ENCODE measurements at regions not wholly inside any gene's neighbourhood (a gene's known extent, or its start where the extent isn't known, plus 50 kb on each side); places are given as distances from the start of the nearest gene placed in this dataset.

- Histone ChIP-seq H3K56ac (ENCODE audit: insufficient read length, low read depth, low read length) (no peak overlapping the region), H3K4me1 (ENCODE audit: insufficient read depth, low read length) (no peaks in the 10 kb centered on the region), H3K14ac (ENCODE audit: insufficient read depth, low read length) (no peak overlapping the region), H3T11ph (ENCODE audit: low read length) (no peak overlapping the region), H3K4ac (ENCODE audit: low read depth, low read length) (no peak overlapping the region), H3K27me3 (ENCODE audit: insufficient read depth, low read length) (no peaks in the 10 kb centered on the region), H4K20me1 (ENCODE audit: control insufficient read depth, insufficient read depth, insufficient read length) (no peaks in the 10 kb centered on the region), H2AFZ (ENCODE audit: low read length) (no peak overlapping the region), H3K4me2 (ENCODE audit: insufficient read depth, insufficient read length, low read length) (no peak overlapping the region), H2BK120ac (ENCODE audit: low read depth, low read length, poor library complexity, severe bottlenecking) (no peak overlapping the region), H4K5ac (ENCODE audit: insufficient read length, low read depth, low read length) (no peak overlapping the region), H3K79me1 (ENCODE audit: insufficient read depth, low read depth, low read length, poor library complexity, severe bottlenecking) (no peaks in the 10 kb centered on the region), H2BK20ac (ENCODE audit: low read depth, low read length, poor library complexity, severe bottlenecking) (no peak overlapping the region), H3K27ac (ENCODE audit: insufficient read length, low read depth, low read length) (no peak overlapping the region), H3K18ac (ENCODE audit: insufficient read length, low read depth, low read length) (no peak overlapping the region), H2BK12ac (ENCODE audit: insufficient read length, low read depth, low read length) (no peak overlapping the region), H4K91ac (ENCODE audit: insufficient read length, low read depth, low read length) (no peak overlapping the region), H3K79me2 (ENCODE audit: insufficient read depth, low read length) (no peaks in the 10 kb centered on the region), H3K23me2 (ENCODE audit: insufficient read length, low read depth, low read length, poor library complexity, severe bottlenecking) (no peaks in the 10 kb centered on the region), H2BK15ac (ENCODE audit: low read depth, low read length) (no peak overlapping the region), H3K9ac (ENCODE audit: extremely low read depth, insufficient read length, low read length) (no peak overlapping the region), H2BK5ac (ENCODE audit: insufficient read length, low read length) (no peak overlapping the region), H4K8ac (replicated peaks; ENCODE audit: insufficient read length, low read depth, low read length) (no peak overlapping the region), H3K23ac (ENCODE audit: insufficient read length, low read depth, low read length) (no peak overlapping the region), H2AK5ac (ENCODE audit: insufficient read length, low read length) (no peak overlapping the region), H3K9me3 (ENCODE audit: control insufficient read depth, low read depth, low read length) (no peaks in the 10 kb centered on the region)
- Mint-ChIP-seq H3K9me3 (no peaks in the 10 kb centered on the region), H3K4me1 (peaks cover 0 to 2% of the 10 kb centered on the region in 2 experiments; a peak in 1 of 4 replicates), H3K36me3 (ENCODE audit: insufficient read depth in 1 of 3, low read depth in 3 of 3) (no peaks in the 10 kb centered on the region; a peak in 1 of 7 replicates), H3K4me3 (no peak overlapping the region), H3K27ac (no peak overlapping the region), H3K27me3 (ENCODE audit: low read depth) (no peaks in the 10 kb centered on the region)
- no CpG with 5 or more reads among the region's 3 CpGs for WGBS (ENCODE audit: extremely low coverage, insufficient read length, low lambda C conversion rate)
- no peak for DNase-seq
- TF ChIP-seq CTCF (conservative IDR thresholded peaks at IDR 0.05): no peak
Measured at GRCh38 chr3:104745313-104745712, 621.4 kb upstream of the ALCAM start.
